GM21786 (cell line): ENCODE measurements at regions not wholly inside any gene's neighbourhood (a gene's known extent, or its start where the extent isn't known, plus 50 kb on each side); places are given as distances from the start of the nearest gene placed in this dataset.
A peak's percentile ranks its signal among the peaks of the same experiment; 100 is the strongest.
"Not testable (repeated sequence)": the region's sequence is repeated elsewhere in the genome, so short reads cannot be mapped to it uniquely, and the experiment has no call there.

Source experiments
- ATAC-seq: cut with Tn5 transposase; IDR thresholded peaks from one replicate; pipeline ENCODE4 v1.9.1; 2021; ENCODE audit not compliant: unreplicated experiment

DNA sequence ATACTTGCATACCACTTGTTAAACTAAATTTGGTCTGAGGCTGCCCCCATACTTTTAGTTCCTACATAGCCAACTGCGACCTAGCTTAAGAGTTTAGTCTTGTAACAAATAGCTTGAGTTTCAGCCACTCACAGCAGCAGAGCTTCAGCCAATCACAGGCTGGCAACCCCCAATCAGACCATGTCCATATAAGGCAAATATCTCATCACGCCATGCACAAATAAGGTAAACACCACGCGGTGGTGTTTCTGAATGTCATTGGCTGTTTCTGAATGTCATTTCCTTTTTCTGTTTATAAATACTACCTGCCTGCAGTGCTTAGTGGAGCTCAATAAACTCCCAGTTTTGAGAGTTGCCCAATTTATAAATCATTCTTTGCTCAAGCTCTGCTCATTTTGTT is 143.1 kb upstream of the MAD2L1 start:
- no peak for ATAC-seq

GRCh38 chr4:120207021-120207420 is 140.4 kb upstream of the MAD2L1 start:
- ATAC-seq: no peak

DNA sequence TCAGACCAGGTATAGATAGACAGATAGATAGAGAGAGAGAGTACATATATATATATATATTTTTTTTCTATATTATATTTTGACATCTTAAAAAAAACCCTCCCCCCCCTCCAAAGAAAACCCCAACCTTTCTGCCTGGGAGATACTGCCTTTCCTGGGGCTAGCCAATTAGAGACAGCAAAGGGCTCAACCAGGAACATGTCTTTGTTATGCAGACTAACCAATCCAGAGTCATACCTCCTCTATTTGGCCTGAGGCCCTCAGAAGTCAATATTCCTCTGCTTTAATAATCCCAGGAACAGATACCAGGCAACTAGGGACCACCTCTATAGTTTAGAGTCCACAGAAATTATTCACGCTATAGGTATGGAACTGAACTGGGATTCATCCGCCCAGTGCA is 135.6 kb upstream of the MAD2L1 start:
- ATAC-seq: no peak

DNA sequence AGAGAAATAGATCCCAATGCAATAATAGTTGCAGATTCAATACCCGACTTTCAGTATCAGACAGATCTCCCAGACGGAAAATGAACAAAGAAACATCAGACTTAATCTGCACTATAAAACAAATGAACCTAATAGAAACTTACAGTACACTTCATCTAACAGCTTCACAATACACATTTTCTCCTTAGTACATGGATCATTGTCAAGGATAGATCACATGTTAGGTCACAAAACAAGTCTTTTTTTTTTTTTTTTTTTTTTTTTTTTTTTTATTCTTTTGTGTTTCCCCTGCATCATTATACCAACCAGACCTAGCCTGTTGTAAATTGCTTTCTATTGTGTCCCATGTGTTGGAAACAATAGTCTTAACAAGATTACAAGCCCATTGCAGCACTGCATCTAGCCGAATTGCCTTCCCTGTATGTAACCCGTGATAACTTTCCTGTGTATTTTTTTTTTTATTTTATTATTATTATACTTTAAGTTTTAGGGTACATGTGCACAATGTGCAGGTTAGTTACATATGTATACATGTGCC is 134.0 kb upstream of the MAD2L1 start:
- ATAC-seq: not testable (repeated sequence)

GRCh38 chr4:120198411-120198810 is 131.8 kb upstream of the MAD2L1 start:
- no peak for ATAC-seq

GRCh38 chr4:120177603-120178002 is 111.0 kb upstream of the MAD2L1 start:
- ATAC-seq: no peak

DNA sequence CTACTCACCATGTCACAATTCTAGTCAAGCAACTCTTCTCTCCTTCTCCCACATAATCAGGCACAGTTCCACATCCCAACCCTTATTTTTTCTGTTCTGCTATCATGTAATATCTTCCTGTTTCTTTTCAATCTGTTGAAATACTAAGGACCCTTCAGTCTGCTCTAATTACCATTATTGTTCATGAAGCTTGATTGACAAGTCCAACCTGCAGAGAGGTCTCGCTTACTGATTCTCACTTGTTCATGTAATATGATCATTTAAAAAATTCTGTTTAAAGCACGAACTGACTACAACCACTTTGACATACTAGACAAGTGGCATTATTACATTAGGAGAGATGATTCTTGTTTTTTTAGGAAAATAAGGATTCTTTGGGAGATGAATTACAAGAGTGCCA is 108.6 kb upstream of the MAD2L1 start:
- ATAC-seq: no peak

GRCh38 chr4:120163895-120164294 is 97.2 kb upstream of the MAD2L1 start:
- no peak for ATAC-seq

GRCh38 chr4:120158841-120159463 is 92.3 kb upstream of the MAD2L1 start:
- no peak for ATAC-seq

GRCh38 chr4:120158046-120158445 is 91.4 kb upstream of the MAD2L1 start:
- no peak for ATAC-seq

- ATAC-seq: peak; percentile 77
These were observed 89.6 kb upstream of the MAD2L1 start for GRCh38 chr4:120156120-120156718.

DNA sequence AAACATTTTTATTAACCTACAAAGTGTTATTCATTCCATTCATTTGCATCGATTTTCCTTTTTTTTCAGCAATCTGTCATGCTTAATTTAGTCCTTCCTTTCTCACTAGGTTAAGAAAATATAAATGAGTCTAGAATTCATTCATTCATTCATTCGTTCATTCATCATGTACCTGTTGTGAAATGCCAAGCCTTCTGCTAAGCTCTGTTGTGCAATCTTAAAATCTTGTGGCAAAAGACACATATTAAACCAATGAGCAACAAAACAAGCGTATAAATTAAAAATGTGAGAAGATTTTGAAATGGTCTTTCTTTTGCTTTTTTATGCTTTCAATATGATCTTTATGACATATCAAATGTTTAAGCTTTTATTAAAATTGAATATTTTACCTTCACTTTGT is 88.6 kb upstream of the MAD2L1 start:
- ATAC-seq: no peak

GRCh38 chr4:120144634-120145033 is 78.0 kb upstream of the MAD2L1 start:
- ATAC-seq: no peak

DNA sequence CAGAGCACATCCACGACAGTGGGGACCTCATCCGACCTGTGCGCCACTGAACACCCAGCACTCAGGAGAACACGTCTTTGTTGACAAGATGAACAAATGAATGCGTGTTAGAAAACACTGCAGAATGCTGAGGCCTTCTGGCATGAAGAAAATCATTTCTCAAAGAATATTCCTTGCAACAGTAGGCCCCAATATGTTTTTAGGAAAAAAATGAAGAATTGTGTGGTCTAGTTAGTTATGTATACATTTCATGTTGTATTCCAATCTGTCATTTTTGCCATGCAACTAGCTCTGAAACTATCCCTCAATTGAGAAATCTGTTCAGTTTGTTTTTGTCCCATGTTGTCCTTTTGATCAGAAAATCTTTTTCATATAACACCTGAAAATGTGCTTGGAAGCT is 77.4 kb upstream of the MAD2L1 start:
- ATAC-seq: no peak

- no peak for ATAC-seq
These were observed 72.7 kb upstream of the MAD2L1 start for GRCh38 chr4:120139392-120139791.

GRCh38 chr4:120132935-120133334 is 66.3 kb upstream of the MAD2L1 start:
- no peak for ATAC-seq

DNA sequence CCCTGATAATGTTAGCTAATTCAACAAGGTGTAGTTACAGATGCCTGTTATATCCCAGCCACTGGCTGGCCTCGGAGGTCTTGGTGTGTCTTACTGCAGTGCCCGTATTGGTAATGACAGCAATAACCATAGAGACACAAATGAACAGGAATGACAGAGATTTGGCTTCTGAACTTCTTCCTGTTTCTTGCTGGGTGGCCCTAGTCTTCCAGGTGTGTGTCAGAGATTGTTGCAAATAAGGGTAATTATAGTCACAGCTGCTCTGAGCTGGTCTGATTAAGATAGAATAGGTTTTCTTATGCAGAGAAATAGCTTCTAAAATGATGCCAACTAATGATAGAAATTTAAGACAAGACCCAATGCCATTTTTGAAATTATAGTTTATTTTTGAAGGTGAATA is 64.1 kb upstream of the MAD2L1 start:
- ATAC-seq: no peak
